Nucleus accumbens (tissue), 56 donors: ENCODE measurements at regions not wholly inside any gene's neighbourhood (a gene's known extent, or its start where the extent isn't known, plus 50 kb on each side); places are given as distances from the start of the nearest gene placed in this dataset.

Experiments
- DNase-seq, 56 donors: peaks; one replicate each; lab custom pipeline; 2025; lab: John Stamatoyannopoulos, UW

- DNase-seq = no peak
Observed at GRCh38 chr4:133245226-133245625, 96.1 kb downstream of the PCDH10 start.
